GM19239 (cell line): ENCODE measurements at regions not wholly inside any gene's neighbourhood (a gene's known extent, or its start where the extent isn't known, plus 50 kb on each side); places are given as distances from the start of the nearest gene placed in this dataset.
"Not testable (repeated sequence)": the region's sequence is repeated elsewhere in the genome, so short reads cannot be mapped to it uniquely, and the experiment has no call there.

Experiments used
- DNase-seq: peaks from one replicate; pipeline ENCODE4 v3.0.0; 2011; ENCODE audit warnings: low spot score; ENCODE audit not compliant: insufficient read length
- FAIRE-seq: peaks from 2 replicates; lab custom pipeline; 2011; peaks lifted over from hg19 to GRCh38; lab: Jason Lieb, UNC

DNA sequence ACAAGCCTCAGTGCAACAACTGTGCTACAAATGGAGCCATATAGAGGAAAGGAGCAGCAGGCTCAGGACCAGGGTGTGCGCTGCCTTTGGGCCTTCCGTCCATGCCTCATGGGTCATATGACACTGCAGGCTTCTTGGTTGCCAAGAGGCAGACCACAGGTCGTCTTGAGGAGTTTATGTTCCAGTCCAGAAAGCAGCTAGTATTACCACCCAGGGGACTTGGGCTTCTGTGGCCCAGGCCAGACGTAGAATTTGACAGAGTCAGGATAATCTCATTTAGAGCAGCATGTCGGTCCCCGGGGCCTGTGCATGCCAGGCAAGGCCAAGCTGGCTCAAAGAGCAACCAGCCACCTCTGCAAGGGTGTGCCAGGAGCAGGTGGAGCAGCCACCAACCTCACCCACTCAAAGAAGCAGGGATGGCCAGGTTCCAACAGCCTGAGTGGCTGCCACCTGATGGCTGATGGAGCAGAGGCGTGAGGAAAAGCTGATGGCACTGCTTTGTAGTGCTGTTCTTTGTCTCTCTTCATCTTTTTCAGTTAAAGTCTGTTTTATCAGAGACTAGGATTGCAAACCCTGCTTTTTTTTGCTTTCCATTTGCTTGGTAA lies 109.1 kb downstream of the CCDC74A start:
- not testable (repeated sequence) for FAIRE-seq, DNase-seq

DNA sequence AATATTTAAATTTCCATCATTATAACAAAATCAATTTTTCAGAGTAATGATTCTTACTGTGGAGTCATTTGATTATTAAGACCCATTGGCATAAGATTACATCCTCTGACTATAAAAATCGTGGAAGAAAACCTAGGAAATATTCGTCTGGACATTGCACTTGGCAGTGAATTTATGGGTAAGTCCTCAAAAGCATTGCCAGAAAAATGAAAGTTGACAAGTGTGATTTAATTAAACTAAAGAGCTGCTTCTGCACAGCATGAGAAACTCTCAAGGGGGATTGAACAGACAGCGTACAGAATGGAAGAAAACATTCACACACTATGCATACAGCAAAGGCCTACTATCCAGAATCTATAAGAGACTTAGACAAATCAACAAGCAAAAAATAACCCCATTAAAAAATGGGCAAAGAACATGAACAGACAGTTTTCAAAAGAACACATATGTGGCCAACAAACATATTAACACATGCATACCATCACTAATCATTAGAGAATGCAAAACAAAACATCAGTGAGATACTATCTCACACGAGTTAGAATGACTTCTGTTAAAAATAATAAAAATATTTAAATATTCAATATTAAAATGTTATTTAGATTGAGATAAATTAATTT lies 111.4 kb downstream of the CCDC74A start:
- DNase-seq, FAIRE-seq: not testable (repeated sequence)

DNA sequence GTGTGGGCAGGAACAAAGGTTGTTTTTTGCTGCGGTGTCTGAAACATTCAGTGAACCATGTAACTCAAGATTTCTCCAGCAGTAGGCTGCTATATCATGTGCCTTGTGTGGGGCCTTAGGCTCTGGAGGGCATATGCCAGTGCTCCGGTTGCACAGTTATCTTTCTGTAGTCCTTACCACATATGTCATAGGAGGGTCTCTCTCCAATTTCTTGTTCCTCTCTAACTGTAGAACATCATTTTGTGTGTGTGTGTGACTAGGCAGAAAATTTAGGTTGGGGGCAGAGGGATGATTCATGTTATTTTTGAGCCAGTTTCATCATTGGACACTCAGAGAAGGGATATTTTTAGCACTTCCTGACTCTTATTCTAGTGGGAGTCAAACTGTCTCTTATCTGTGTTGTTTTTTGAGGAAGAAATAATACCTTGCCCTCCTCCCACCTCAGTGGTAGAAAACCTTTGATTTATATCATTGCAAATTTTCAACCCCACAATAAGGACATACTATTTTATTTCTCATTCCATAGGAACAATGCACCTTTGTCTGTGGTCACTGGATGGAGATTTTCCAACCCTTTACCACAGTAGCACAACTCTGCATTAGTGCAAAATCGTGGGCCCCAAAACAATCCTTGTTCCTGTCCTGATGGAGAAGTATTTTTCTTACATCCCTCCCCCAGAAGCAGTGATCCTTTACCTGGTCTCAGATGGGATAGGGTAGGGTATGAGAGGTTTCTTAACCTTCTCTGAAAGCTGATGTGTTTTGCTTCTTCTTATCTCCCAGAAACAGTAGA lies 113.9 kb downstream of the CCDC74A start:
- DNase-seq (no peak), FAIRE-seq (no peak)

DNA sequence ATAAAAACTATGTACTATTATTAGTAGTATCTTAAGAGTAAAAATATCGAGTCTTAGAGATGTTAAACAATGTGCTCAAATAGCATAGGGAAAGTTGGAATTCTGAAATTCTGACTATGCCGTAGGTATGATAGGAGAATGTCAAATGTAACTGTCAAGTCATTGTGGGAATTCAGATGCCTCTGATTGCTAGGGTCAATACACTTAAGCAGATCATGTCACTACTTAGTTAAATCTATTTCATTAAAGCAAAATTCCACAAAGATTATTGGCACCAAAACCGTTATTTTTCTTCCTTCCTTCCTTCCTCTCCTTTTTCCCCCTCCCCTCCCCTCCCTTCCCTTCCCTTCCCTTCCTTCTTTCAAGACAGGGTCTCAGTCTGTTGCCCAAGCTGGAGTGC lies 115.5 kb downstream of the CCDC74A start:
- not testable (repeated sequence) for DNase-seq, FAIRE-seq

GRCh38 chr2:131645177-131645765 lies 117.6 kb downstream of the CCDC74A start:
- DNase-seq (no peak), FAIRE-seq (no peak)

DNA sequence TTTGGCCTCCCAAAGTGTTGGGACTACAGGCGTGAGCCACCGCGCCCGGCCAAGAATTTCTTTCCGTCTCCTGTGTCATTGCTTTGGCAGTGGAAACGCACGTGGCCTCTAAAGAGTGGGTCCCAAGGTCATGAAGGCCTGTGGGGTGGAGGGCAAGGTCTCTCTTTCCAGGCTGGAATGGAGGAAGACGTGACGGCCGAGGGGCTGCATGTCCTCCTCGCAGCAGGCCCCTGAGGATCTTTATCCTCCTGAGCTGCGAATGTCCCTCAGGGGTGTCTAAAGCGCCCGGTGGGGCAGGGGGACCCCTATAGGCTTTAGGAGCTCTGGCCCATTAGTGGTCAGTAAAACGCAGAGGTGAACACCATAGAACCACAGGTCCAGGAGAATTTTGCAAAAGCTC lies 118.5 kb downstream of the CCDC74A start:
- not testable (repeated sequence) for FAIRE-seq, DNase-seq

GRCh38 chr2:131646669-131647297 lies 119.1 kb downstream of the CCDC74A start:
- DNase-seq (no peak), FAIRE-seq (no peak)

- DNase-seq, FAIRE-seq: not testable (repeated sequence)
These were observed 120.9 kb downstream of the CCDC74A start for GRCh38 chr2:131648565-131648964.

GRCh38 chr2:131652246-131652645 lies 124.6 kb downstream of the CCDC74A start:
- not testable (repeated sequence) for FAIRE-seq, DNase-seq

DNA sequence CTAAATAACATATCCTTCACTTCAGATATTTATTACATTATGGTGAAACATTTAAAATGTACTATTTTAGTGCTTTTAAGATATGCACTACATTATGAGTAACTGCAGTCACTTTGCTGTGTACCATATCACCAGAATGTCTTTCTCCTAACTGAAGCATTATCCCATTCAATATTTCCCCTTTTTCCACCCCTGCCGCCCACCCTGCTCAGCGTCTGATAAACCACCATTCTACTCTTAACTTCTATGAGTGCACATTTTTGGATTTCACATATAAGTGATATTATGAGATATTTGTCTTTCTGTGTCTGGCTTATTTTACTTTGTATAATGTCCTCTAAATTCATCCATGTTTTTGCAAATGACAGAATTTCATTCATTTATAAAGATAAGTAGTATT lies 126.4 kb downstream of the CCDC74A start:
- FAIRE-seq, DNase-seq: not testable (repeated sequence)

DNA sequence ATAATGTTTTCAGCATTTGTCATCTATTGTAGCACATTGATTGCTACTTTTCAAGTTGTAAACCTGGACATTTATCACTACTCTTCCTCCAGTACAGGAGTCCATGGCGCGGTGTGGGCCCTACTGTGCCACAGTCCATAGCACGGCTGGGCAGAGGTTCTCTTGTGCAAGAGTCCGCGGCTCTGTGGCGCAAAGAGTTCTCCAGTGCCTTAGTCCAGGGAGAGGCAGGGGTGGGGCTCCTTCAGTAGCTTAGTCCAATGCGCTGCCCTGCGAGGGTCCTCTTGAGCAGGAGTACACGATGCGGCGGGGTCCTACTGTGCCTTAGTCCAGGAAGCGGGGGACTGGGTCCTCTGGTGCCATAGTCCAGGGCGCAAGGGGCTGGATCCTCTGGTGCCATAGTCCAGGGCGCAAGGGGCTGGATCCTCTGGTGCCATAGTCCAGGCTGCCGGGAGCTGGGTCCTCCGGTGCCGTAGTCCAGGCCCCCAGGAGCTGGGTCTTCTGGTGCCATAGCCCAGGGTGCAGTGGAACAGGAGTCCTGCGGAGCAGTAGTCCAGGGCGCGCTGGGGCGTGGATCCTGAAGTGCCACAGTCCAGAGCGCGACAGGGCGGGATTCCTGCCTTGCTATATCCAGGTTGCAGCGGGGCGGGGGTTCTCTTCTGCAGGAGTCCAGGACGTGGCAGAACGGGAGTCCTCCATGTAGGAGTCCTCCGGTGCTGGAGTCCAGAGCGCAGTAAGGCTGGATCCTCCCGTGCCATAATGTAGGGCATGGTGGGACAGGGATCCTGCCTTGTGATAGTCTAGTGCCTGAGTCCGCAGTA lies 129.3 kb downstream of the CCDC74A start:
- DNase-seq: no peak
- FAIRE-seq: no peak

DNA sequence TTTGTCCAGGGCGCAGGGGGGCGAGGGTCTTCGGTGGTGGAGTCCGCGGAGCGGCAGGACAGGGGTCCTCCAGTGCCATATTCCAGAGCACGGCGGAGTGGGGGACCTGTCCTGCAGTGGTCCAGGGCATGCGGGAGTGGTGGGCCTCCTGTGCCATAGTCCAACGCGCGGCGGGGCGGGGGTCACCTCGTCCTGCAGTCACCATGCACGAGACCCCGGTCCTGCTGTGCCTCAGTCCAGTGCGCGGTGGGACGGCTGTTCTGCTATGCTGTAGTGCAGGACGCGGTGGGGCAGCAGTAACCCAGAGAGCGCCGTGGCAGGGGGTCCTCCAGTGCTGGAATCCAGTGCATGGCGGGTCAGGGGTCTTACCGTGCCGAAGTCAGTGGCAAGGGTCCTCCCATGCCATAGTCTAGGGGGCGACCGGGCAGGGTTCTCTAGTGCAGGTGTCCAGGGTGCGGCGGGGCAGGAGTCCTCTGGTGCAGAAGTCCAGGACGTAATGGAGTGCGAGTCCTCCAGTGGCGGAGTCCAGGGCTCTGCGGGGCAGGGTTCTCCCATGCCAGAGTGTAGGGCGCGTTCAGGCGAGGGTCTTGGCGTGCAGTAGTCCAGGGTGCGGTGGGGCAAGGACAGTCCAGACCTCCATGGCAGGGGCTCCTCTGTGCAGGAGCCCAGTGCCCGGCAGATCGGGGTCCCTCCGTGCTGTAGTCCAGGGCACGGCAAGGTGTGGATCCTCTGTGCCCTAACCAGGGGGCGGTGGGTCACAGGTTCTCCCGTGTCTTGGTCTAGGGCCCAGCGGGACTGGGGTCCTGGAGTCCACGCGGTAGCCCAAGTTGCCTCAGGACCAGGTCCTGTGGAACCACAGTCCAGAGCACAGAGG lies 130.4 kb downstream of the CCDC74A start:
- FAIRE-seq: no peak
- no peak for DNase-seq

DNA sequence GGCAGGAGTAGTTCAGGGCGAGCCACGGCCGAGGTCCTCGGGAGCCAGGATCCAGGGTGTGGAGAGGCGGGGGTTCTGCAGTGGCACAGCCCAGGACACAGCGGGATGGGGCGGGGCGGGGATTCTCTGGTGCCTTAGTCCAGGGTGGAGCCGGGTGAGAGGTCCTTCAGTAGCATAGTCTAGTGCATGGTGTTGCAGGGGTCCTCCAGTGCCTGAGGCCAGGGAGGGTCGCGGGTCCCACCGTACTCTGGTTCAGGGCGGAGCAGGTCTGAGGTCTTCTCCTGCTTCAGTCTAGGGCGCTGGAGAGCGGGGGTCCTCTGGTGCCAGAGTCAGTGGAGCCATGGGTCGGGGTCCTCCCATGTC lies 131.1 kb downstream of the CCDC74A start:
- no peak for FAIRE-seq
- DNase-seq: no peak

DNA sequence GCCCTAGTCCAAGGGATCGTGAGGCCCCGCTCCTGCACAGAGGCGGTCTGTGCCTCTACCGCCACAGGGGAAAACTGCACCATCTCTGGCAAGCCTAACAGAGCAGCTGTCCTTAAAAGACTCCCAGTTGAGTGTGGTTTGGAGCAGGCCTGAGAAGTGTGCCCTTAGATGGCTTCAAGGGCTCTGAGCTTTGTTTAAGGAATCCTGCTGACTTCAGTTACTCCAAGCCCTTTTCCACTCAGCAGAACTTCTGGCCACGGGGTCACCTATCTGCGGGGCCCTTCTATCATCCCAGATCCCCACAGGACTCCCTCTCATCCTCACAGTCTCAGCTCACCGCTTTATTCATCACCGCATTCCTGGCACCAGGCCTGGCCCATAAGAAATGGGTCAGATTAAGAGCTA lies 131.5 kb downstream of the CCDC74A start:
- DNase-seq (no peak), FAIRE-seq (no peak)

DNA sequence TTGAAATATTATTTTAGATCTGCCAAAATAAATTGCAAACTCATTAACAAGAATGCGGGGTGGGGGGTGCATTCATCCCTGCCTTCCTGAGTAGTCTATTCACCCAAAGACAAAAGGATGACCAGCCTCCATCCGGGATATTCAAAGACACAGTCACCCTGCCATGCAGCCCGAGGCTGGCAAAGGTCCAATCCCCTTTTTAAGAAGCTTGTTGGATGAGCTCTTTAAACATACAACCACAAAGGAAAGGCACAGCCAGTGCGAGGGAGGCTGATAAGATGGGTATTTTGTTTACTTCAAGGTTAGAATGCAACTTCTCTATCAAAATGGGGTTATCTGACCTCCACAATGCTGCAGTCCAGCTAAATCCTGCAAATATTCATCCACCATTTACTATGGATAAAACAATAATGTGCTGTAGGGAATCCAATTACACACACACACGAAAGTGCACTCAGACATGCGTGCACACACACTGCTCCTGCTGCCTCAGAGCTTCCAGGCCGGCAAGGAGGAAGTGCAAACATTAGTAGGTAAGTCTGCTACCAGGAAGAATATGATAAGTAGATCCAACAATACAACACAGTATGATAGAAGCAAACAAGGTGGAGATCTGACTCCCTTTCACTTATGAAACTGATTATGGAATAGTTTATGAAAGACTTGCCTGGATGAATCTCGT lies 133.6 kb downstream of the CCDC74A start:
- FAIRE-seq: not testable (repeated sequence)

DNA sequence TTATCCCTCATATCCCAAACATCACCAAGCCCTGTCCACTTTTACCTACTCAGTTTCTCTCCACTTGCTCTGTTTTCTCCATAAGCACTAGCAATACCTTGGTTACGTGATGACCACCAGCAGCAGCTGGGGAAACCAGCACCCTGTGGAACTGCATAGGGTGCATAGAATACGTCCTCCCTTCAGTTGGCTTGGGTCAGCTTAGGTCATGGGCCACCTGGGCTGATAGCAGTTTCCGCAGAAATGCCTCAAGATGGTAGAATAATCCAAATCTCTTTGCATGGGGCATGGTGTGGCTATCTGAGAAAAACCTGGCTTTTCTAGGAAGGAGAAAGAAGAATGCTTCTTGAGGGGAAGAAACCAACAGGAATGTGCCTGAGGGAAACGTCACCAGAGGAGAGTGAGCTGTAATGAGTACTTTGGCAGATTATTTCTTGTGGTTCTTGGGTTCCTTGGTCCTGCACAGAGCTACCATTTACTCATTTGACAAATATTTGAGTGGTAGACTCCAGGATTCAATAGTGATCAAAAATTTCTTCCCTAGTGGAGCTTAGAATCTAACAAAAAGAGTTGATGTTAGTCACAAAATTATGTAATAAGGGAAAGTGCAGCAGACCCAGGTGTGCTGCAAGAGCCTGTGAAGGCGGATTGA lies 134.3 kb downstream of the CCDC74A start:
- not testable (repeated sequence) for FAIRE-seq, DNase-seq

More for the DNA sequence above, 133.6 kb downstream of the CCDC74A start:
- DNase-seq: not testable (repeated sequence)

DNA sequence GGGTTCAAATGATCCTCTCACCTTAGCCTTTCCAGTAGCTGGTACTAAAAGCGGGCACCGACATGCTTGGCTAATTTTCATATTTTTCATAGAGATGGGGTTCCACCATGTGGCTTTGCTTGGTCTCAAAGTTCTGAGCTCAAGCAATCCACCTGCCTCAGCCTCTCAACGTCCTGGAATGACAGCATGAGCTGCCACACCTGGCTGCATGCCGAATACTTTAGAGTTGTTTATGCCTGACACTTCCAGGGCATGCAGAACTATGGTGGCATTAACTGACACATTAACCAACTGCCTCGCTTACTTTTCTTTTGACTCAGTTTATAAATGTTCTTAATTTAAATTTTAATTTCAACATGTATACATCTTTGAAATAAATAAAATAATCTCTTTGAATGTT lies 135.8 kb downstream of the CCDC74A start:
- FAIRE-seq, DNase-seq: not testable (repeated sequence)
